GM18505 (cell line): ENCODE measurements at regions not wholly inside any gene's neighbourhood (a gene's known extent, or its start where the extent isn't known, plus 50 kb on each side); places are given as distances from the start of the nearest gene placed in this dataset.

Experiments used
- ATAC-seq: cut with Tn5 transposase; IDR thresholded peaks from one replicate; pipeline ENCODE4 v1.9.1; 2021; ENCODE audit not compliant: unreplicated experiment
- POLR2A ChIP-seq: IDR thresholded peaks from 4 replicates; pipeline ENCODE4 v1.6.1; 2011; ENCODE audit warnings: borderline replicate concordance; ENCODE audit not compliant: insufficient read depth, insufficient read length; ENCODE audit errors: extremely low read depth

DNA sequence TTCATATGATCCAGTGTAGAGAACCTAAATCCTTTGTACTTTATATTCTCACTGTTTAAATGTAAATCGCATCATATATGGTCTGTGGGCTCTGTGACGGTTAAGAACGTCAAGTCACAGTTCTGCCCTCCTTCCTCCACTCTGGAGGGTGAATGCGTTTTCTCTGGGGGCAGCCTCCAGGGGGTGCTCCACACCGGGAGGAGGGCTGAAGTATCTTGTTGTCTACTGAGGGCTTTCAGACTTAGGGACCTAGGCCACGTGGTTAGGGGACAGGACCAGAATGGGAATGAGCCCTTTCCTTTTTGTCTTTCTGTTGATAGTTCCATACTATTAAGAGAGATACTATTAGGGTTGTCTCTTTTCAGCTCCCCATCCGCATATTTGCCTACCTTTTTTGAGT, 504.9 kb downstream of the FGF9 start:
- TF ChIP-seq POLR2A, result no peak
- no peak for ATAC-seq

DNA sequence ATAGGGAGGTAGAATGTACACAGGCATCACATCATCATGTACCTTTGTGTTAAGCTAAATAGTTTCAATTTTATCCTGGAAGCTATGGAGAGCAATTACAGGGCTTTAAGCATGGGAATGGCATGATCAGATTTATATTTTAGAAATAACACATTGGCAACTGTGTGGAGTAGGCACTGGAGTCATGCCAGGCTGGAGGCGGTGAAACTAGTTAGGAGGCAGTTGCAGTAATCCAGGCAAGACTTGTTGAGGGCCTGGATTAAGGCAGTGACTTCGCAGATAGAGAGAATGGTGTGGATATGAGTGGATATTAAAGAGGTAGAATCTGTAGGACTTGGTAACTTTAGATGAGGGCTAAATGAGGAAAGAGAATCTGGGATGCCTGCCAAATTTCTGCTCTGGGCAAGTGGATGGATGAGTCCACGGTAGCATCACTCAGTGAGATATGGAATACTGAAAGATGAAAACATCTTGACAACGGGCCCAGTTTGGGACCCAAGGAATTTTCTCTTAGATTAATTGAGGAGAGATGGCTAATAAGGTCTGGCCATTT, 506.2 kb downstream of the FGF9 start:
- ATAC-seq, result no peak
- no peak for TF ChIP-seq POLR2A

DNA sequence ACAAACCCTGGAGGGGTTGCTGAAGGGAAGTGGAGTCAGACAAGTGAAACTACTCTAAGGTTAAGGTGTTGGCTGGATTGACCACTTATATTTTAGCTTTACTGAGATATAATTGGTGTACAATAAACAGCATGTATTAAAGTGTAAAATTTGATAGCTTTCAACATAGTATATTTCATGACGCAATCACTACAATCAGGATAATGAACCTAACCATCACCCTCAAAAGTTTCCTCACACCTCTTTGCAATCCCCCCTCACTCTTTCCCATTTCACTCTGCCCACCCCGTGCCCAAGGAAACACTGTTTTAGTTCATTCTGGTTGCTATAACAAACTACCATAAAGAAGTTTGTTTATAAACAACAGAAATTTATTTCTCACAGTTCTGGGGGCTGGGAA, 508.0 kb downstream of the FGF9 start:
- no peak for ATAC-seq

DNA sequence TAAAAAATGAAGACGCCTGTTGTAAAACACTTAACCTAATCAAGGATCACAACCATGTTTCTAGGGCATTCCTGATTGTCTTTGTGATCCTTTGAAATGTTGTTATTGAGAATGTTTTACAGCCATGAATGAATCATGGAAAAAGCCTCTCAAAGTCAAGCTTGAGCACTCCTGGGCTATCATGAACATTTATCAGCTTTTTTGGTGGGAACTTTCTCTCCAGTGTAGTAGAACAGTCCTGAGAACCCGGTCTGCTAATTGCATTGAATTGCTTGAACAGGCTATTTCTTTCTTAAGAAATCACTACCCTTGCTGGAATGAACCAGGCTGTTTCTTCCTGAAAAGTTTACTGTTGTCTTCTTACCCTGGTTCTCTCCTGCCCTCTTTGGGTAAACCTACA, 516.5 kb downstream of the FGF9 start:
- no peak for ATAC-seq
- TF ChIP-seq POLR2A, result no peak

More for the DNA sequence above, 508.0 kb downstream of the FGF9 start:
- TF ChIP-seq POLR2A, result no peak

DNA sequence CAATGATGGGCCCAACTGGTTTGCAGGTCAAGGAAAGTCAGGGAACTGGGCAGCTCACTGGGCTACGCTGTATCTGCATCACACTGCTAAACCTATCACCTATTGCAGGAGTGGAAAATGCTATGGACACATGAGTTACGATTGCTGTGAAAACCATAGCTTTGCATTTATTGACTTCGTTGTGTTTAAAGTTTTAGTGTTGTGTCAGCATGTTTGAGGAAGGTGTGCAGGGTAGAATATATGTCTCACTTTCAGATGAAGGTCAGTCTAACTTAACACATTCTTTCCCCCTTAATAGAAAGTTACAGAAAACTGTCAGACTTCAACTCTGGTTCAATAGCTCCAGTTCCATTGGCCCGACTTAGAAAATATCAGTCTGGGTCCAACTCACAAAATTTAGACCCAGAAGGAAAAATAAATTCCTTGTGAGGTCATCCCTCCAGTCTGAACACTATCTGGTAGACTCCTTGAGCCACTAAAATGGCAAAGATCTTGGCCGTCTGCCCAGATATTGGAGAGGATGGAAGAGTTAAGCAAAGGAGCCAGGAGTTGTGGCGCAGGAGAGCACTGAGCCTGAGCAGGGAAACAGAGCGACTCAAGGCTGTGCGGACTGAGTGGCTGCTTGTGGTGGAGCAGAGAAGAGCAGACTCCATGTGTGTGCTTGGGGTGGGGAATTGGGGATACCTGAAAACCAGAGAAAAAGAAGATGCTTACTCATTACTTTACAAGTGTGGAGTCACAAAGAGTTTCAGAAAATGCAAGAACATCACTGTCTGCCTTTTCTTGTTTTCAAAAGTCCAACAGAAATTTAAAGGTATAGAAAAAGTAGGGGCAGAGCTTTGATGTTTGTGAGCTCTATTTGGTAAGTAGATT, 518.5 kb downstream of the FGF9 start:
- TF ChIP-seq POLR2A, result no peak
- ATAC-seq, result no peak

DNA sequence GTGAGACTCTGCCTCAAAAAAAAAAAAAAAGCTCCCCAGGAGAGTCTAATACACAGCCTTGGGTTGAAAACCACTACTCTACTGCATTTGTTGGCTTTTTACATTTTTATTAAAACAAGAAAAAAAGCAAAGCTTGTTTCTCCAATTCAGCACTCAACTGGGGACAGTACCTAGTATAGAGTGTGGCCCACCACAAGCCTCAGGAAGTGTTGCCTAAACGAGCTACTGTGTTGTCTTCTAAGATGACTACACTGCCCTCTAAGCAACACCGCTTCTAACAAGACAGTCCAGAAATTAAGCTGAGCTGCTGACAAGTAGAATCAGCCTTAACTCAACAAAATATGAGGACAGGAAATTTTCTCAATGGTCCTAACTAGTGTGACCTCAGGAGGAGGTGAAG, 522.2 kb downstream of the FGF9 start:
- no peak for ATAC-seq

DNA sequence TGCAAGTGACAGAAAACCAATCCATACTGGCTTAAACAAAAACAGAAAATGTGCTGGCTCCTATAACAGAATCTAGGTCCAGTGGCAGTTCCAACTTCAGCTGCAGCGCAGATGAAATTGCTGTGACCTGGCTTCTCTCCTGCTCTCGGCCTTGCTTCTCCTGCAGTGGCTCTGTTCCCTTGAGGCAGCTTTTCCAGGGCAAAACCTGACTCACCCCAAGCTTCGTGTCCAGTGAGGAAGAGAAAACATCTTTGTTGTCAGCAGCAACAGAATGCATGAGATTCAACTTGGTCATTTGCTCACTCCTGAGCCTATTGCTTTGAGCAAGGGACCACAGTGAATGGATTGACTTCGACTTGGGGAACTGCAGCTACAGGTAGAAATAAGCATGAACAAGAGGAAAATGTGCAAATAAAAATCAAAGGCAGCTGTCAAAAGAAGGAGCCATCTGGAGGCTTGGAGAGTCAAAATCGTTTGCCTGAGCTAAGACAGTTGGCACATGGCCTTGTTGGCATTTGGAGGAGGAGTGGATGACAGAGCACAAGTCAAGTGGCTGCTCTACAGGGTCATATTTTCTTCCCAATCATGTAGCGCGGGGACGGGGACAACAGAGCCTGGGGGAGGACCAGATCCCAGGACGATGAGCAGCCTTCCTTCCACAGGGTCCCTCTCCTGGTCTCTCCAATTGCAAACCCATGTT, 523.4 kb downstream of the FGF9 start:
- no peak for ATAC-seq

More for the DNA sequence above, 522.2 kb downstream of the FGF9 start:
- TF ChIP-seq POLR2A, result no peak

DNA sequence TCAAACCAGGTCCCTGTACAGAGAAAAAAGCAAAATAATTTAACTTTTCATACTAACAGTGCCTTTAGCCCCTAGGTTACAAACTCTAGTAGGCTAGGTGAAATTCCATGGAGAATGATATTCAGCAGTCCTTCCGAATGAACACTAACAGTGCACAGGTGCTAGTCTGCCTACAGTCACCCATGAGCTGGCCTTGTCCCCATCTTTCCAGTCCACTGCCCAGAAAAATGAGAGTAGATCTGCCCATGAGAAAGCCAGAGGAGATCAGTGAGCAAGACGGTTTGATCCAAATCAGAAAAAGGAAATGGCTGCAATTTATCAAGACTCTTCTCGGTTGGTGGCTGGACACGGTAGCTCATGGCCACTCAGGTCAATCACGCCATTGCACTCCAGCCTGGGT, 524.9 kb downstream of the FGF9 start:
- TF ChIP-seq POLR2A, result no peak
- ATAC-seq, result no peak

More for the DNA sequence above, 523.4 kb downstream of the FGF9 start:
- TF ChIP-seq POLR2A, result no peak

DNA sequence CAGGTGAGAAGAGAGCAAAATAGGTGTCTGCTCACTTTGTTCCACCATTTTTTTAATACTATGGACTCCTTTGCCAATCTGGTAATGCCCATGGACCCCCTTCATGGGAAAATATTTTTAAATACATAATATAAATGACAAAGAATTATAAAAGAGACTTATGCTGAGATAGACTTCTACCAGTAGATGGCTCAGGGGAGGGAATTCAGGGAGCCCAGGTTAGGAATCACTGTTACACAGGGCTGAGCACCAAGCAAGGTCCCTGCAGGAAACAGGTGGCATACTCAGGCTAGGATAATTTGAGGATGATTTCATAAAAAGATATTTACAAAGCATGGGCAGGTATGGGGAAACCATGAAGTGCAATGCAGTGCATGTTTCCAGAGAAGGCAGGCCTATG, 525.9 kb downstream of the FGF9 start:
- ATAC-seq, result no peak
- TF ChIP-seq POLR2A, result no peak

DNA sequence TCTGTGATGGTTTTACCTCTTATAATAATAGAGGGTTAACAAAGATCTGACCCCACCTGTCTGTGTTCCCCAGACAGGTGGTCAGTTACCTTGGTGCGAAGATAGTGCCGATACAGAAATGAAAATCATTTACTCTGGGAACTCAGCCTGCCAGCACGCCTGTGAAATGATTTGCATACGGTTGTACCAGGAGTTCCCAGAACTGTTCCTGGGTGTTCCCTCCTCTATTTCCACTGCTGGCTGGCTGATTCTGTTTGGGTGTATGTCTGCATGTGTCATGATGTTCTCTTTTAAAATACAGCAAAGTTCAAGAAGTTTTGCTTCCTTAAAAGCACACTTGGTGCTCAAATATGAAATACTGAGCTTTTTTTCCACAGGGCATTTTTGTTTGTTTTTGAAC, 527.1 kb downstream of the FGF9 start:
- no peak for TF ChIP-seq POLR2A

DNA sequence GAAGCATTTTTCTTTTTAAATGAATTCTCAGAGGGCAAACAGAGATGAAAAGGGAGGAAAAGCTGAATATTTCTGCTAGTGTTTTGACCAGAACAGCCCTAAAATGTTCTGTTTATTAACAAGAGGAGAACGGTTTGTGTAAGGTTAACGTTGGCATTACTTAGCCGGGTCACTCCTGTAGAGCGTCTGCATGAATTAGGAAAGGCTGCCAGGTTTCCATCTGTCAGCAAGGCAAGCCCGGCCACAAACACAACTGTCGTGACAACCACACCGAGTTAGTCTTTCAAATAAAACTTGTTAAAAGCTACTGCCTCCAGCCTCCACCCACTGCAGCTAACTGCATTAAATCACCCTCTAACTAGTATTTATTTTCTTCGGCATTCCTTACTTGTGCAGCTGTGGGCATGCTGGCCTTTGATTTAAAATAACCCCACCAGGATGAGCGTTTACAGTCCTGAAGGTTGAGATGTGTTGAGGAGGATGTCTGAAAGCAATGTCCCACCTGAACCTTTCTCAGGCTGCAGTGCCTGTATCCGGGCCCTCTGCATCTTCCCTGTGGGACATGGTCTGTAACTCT, 527.9 kb downstream of the FGF9 start:
- no peak for ATAC-seq
- TF ChIP-seq POLR2A, result no peak

More for the DNA sequence above, 527.1 kb downstream of the FGF9 start:
- ATAC-seq, result no peak

DNA sequence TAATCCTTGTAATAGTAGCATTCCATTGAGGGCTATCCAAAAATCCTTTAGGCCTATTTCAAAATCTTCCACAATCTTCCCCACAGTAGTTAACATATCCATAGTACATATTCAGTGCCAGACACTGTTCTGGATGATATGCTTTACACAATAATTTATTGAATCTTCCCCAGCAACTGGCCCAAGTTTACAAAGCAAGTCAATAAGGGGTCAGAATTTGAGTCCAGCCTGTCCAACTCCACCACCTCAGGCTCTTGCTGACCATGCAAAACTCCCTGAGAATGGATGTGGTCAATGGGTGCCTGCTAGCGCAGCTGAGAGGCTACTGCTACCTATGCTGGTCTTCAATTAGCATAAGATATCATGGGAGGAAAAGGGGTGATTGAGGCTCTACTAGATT, 529.6 kb downstream of the FGF9 start:
- no peak for TF ChIP-seq POLR2A
- ATAC-seq, result no peak

DNA sequence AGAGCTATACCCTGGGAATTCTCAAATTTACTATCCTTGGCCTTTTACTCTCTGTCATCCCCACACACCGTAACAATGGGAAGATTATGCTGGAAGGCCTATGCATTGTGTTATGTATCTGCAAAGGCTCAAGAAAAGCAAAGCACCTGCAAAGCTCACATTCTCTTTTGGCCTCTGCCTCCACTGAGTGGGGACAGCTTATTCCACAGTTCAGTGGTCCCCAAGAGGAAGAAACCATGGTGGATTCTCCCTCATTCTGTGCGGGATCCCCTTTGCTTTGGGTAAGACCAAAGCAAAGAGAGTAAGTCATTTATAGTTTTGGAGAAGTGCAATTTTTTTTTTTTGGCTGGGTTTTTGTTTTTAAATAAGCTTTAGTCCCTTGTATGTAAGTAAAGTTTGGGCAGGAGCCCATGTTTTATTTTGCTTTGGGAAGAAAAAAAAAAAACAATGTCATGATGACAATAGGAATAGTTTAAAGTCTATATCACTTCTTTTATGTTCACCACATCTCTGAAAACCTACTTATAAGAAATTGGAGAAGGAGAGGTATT, 530.6 kb downstream of the FGF9 start:
- no peak for TF ChIP-seq POLR2A
- no peak for ATAC-seq
